Transverse colon (tissue), 4 donors: ENCODE measurements at regions not wholly inside any gene's neighbourhood (a gene's known extent, or its start where the extent isn't known, plus 50 kb on each side); places are given as distances from the start of the nearest gene placed in this dataset.

ENCODE experiments used
- DNase-seq: peaks from one replicate; pipeline ENCODE4 v3.0.0-alpha.2; 2019
- H3K27ac ChIP-seq, 4 donors: fragments of 200-600 bp; sonication (generic); 2 replicates each; pipeline ENCODE4 v1.5.1; 2016 to 2018; ENCODE audit warnings: inconsistent platforms in 4 of 4
- H3K27me3 ChIP-seq: fragments of 200-600 bp; sonication (generic); 2 replicates; pipeline ENCODE4 v1.5.1; 2017; ENCODE audit warnings: inconsistent platforms
- H3K36me3 ChIP-seq, 4 donors: fragments of 200-600 bp; sonication (generic); 2 replicates each; pipeline ENCODE4 v1.5.1; 2017 to 2019; ENCODE audit warnings: inconsistent platforms in 4 of 4
- H3K4me1 ChIP-seq, 4 donors: fragments of 200-600 bp; sonication (generic); 2 replicates each; pipeline ENCODE4 v1.5.1; 2017 to 2020; ENCODE audit warnings: inconsistent platforms in 4 of 4
- H3K4me3 ChIP-seq, 4 donors: fragments of 200-600 bp; sonication (generic); 1 replicate in 1 of 4; 2 replicates in 3 of 4; pipeline versions ENCODE4 v1.5.1 to v1.6.1; 2017 to 2019; ENCODE audit warnings: inconsistent platforms in 4 of 4
- H3K9me3 ChIP-seq, 2 donors: fragments of 200-600 bp; sonication (generic); 2 replicates each; pipeline ENCODE4 v1.5.1; 2017 to 2019; ENCODE audit warnings: inconsistent platforms in 2 of 2
- CTCF ChIP-seq, 5 experiments: fragments of 200-600 bp in 3 of 5; fragments of 450-650 bp in 2 of 5; sonication (generic) in 3 of 5; IDR thresholded peaks; 1 replicate in 2 of 5; 2 replicates in 3 of 5; pipeline ENCODE4 v1.5.1; 2016 to 2017; ENCODE audit warnings: antibody characterized with exemption in 5 of 5, inconsistent platforms in 3 of 5, mild to moderate bottlenecking in 2 of 5, moderate library complexity in 1 of 5
- EP300 ChIP-seq: sonication (generic); formaldehyde crosslinking; IDR thresholded peaks from one replicate; pipeline ENCODE4 v1.6.1; 2017; ENCODE audit warnings: antibody characterized with exemption, low read depth
- POLR2A ChIP-seq: fragments of 450-650 bp; IDR thresholded peaks from one replicate; pipeline ENCODE4 v1.6.1; 2016; ENCODE audit warnings: antibody characterized with exemption, mild to moderate bottlenecking, moderate library complexity
- POLR2AphosphoS5 ChIP-seq, 3 donors: sonication (generic); formaldehyde crosslinking; IDR thresholded peaks; one replicate each; pipeline ENCODE4 v1.6.1; 2016; ENCODE audit warnings: antibody characterized with exemption in 3 of 3
- WGBS, 2 donors: methylation state at CpG; one replicate each; pipeline ENCODE4 v1.1.5; 2018; ENCODE audit warnings: low coverage in 1 of 2; 5-methylcytosine and 5-hydroxymethylcytosine counted together
- in situ Hi-C, 4 donors: fragments of 200-750 bp; cut with MboI; loops; one replicate each; pipeline versions ENCODE4 v1.15.0 to v1.15.1; 2017; ENCODE audit warnings: low sequenced_read_pairs in 3 of 4, low pct_ligation_motif_present in 1 of 4, low pct_unique_long_range_greater_than_20kb in 1 of 4
- intact Hi-C: fragments of 100-400 bp; cut with DNase I; formaldehyde crosslinking; loops from one replicate; pipeline ENCODE4 v1.15.1; 2023; ENCODE audit warnings: low total_unique reads

DNA sequence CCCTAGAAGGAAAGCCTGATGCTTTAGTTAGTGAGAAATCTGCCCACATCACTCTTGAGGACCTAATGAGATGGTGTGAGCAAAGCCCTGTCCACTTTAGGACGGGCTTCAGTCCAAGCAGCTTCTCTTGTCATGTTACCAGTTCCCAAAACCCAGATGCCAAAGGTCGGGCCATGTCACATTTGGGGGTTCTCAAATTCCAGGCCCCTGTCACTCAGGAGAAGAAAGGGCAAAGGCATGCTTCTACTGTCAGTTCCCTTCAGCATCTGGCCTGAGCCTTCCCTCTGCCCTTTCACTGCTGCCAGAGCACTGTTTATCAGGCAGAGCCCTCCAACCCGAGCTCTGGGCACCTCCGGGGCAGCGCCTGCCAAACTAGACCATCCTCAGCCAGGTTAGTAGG is 556.0 kb downstream of the BNC2 start:
- WGBS, 2 donors: 76% methylated on average over 5 of the region's 5 CpGs; no CpG with 5 or more reads in 1 of the 2 donors
- H3K4me1 ChIP-seq: no peaks in the 10 kb centered on the region
- no peaks in the 10 kb centered on the region for H3K36me3 ChIP-seq
- no peak for DNase-seq
- H3K27ac ChIP-seq: no peak overlapping the region
- no peak overlapping the region for H3K4me3 ChIP-seq
- H3K27me3 ChIP-seq: no peaks in the 10 kb centered on the region
- in situ Hi-C loops (no loop called here), intact Hi-C loops (no loop called here)
- no peak for TF ChIP-seq POLR2A
- TF ChIP-seq EP300: no peak
- TF ChIP-seq CTCF (IDR thresholded peaks at IDR 0.05): no peak
- no peak for TF ChIP-seq POLR2AphosphoS5 (IDR thresholded peaks at IDR 0.05)
- H3K9me3 ChIP-seq: no peaks in the 10 kb centered on the region

DNA sequence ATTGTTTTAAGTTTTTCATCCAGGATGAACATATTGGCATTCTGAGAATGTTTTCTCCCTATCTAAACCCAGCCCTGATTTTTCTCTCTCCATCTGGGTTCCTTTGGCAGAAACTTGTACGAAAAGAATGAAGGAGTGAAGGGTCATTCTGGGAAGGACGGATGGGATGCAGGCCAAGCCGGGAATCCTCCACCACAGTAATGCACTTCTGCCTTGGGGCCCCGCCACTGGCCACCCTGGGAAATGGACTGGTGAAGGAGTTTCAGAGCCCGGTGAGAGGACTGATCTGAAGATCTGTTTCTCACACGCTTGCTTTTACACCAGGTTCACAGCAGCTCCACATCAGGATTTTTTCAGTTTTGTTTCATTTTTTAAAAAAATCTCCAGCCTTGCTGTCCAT is 554.8 kb downstream of the BNC2 start:
- DNase-seq: no peak
- H3K4me3 ChIP-seq: no peak overlapping the region
- H3K36me3 ChIP-seq: no peaks in the 10 kb centered on the region
- in situ Hi-C loops: no loop called here
- TF ChIP-seq POLR2AphosphoS5 (IDR thresholded peaks at IDR 0.05) (no peak), CTCF (IDR thresholded peaks at IDR 0.05) (no peak), EP300 (no peak), POLR2A (no peak)
- H3K27ac ChIP-seq: no peak overlapping the region
- WGBS, 2 donors: 70 to 98% methylated on average over 5 to 6 of the region's 6 CpGs
- H3K4me1 ChIP-seq: no peaks in the 10 kb centered on the region
- H3K27me3 ChIP-seq: no peaks in the 10 kb centered on the region
- no peaks in the 10 kb centered on the region for H3K9me3 ChIP-seq
- intact Hi-C loops: no loop called here

GRCh38 chr9:16316456-16316855 is 554.0 kb downstream of the BNC2 start:
- H3K27ac ChIP-seq: no peak overlapping the region
- no peaks in the 10 kb centered on the region for H3K9me3 ChIP-seq
- H3K36me3 ChIP-seq: no peaks in the 10 kb centered on the region
- 86 to 93% methylated on average over 2 to 9 of the region's 9 CpGs for WGBS, 2 donors
- intact Hi-C loops (no loop called here), in situ Hi-C loops (no loop called here)
- no peak for DNase-seq
- H3K27me3 ChIP-seq: no peaks in the 10 kb centered on the region
- TF ChIP-seq CTCF (IDR thresholded peaks at IDR 0.05) (no peak), EP300 (no peak), POLR2A (no peak), POLR2AphosphoS5 (IDR thresholded peaks at IDR 0.05) (no peak)
- no peak overlapping the region for H3K4me3 ChIP-seq
- H3K4me1 ChIP-seq: no peaks in the 10 kb centered on the region

DNA sequence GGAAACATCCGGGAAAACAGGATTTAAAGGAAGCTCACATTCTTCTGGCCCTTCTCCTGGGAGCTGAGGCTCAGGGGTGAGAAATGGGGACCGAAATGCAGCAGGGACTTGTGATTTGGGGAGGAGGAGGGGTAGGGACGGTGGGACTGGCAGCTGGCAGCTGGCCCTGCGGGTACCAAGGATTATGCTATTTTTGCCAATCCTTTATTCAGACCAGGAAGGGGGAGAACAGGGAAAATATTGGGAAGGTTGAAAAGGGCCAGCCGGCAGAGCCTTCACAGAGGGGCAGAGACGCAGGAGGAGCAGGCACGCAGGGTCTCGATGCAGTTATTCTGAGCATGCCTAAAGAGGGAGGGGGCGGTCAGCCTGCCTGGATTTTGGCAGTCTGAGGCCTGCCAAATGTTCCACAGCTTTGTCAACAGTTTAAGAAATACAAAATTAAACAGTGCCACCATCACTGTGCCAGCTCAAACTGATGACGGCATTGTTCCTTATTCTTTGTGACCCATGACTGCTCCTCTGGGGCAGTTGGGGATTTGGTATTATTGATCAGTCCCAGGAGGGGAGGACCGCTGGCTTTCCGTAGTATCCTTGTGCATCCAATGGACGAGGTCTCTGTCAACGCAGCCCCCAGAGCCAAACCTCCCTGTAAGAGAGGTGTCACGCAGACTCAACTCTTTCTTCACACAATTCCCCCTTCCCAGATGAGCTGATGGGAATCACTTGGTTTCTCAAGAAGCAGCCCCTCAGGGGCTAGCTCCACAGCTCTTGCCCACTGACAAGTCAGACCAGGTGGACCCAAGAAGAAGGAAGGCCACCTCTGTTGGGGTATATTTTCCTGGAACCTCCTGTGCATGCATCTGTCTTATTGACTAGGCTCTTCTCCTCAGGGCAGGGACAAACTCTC is 553.3 kb downstream of the BNC2 start:
- no peaks in the 10 kb centered on the region for H3K27me3 ChIP-seq
- intact Hi-C loops (no loop called here), in situ Hi-C loops (no loop called here)
- TF ChIP-seq POLR2AphosphoS5 (IDR thresholded peaks at IDR 0.05) (no peak), POLR2A (no peak), CTCF (IDR thresholded peaks at IDR 0.05) (no peak), EP300 (no peak)
- WGBS, 2 donors: 73 to 82% methylated on average over 4 to 15 of the region's 15 CpGs
- H3K36me3 ChIP-seq: no peaks in the 10 kb centered on the region
- H3K27ac ChIP-seq: no peak overlapping the region
- no peaks in the 10 kb centered on the region for H3K4me1 ChIP-seq
- no peak overlapping the region for H3K4me3 ChIP-seq
- DNase-seq: no peak
- no peaks in the 10 kb centered on the region for H3K9me3 ChIP-seq
